Body of pancreas (tissue), 4 donors: ENCODE measurements at regions not wholly inside any gene's neighbourhood (a gene's known extent, or its start where the extent isn't known, plus 50 kb on each side); places are given as distances from the start of the nearest gene placed in this dataset.

Experiments used
- ATAC-seq: fragments of 150-250 bp; one replicate; pipeline ENCODE4 v1.9.1; 2016
- DNase-seq, 4 donors: peaks; one replicate each; pipeline ENCODE4 v3.0.0-alpha.2; 2019
- H3K27ac ChIP-seq, 4 donors: fragments of 200-600 bp; sonication (generic); 1 replicate in 3 of 4; 2 replicates in 1 of 4; pipeline versions ENCODE4 v1.5.1 to v1.6.1; 2016 to 2019; ENCODE audit warnings: mild to moderate bottlenecking in 1 of 4, mixed read lengths in 1 of 4, moderate library complexity in 1 of 4
- H3K27me3 ChIP-seq, 2 donors: fragments of 200-600 bp; sonication (generic); one replicate each; pipeline ENCODE4 v1.6.0; 2016; ENCODE audit warnings: mild to moderate bottlenecking in 1 of 2
- H3K36me3 ChIP-seq, 2 donors: fragments of 200-600 bp; sonication (generic); replicated peaks in 1 of 2; 2 replicates each; pipeline ENCODE4 v1.5.1; 2016; ENCODE audit warnings: low read depth in 2 of 2; ENCODE audit not compliant: insufficient read depth in 1 of 2
- H3K4me1 ChIP-seq: fragments of 200-600 bp; sonication (generic); one replicate; pipeline ENCODE4 v1.6.0; 2016
- H3K4me3 ChIP-seq, 2 donors: fragments of 200-600 bp; sonication (generic); 1 replicate in 1 of 2; 2 replicates in 1 of 2; pipeline ENCODE4 v1.5.1; 2016 to 2019
- H3K9me3 ChIP-seq, 3 donors: fragments of 200-600 bp; sonication (generic); 1 replicate in 2 of 3; 2 replicates in 1 of 3; pipeline ENCODE4 v1.5.1; 2016
- POLR2A ChIP-seq, 3 donors: fragments of 450-650 bp; IDR thresholded peaks; one replicate each; pipeline ENCODE4 v1.6.1; 2016; ENCODE audit warnings: antibody characterized with exemption in 3 of 3, mild to moderate bottlenecking in 2 of 3
- WGBS, 2 donors: methylation state at CpG; one replicate each; pipeline ENCODE4 v1.1.5; 2017; 5-methylcytosine and 5-hydroxymethylcytosine counted together
- intact Hi-C: fragments of 100-400 bp; cut with DNase I; formaldehyde crosslinking; loops from one replicate; pipeline ENCODE4 v1.15.1; 2023
- TF ChIP-seq, protein P1 (sequence below), 7 experiments: fragments of 450-650 bp in 4 of 7; fragments of 200-600 bp in 3 of 7; sonication (generic) in 3 of 7; IDR thresholded peaks; one replicate each; pipeline ENCODE4 v1.5.1; 2016 to 2019; ENCODE audit warnings: antibody characterized with exemption in 7 of 7

DNA sequence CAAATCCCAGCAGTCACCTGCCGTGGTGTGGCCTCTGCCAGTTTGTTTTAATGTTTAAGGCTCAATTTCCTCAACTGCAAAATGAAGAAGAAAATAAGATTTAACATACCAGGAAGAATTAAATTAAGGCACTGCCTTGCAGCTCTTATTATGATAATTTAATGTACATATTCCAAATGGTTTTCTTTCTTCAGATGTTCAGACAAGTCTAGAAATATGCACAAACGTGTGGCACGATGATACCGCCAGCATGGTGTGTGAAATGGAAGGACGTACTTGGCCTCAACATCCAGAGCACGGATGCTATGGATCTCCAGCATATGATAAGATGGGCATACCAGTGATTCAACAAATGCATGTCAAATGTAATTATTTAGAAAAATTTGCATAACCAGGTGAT is 959.4 kb upstream of the TMEM132C start:
- TF ChIP-seq, protein P1, sequence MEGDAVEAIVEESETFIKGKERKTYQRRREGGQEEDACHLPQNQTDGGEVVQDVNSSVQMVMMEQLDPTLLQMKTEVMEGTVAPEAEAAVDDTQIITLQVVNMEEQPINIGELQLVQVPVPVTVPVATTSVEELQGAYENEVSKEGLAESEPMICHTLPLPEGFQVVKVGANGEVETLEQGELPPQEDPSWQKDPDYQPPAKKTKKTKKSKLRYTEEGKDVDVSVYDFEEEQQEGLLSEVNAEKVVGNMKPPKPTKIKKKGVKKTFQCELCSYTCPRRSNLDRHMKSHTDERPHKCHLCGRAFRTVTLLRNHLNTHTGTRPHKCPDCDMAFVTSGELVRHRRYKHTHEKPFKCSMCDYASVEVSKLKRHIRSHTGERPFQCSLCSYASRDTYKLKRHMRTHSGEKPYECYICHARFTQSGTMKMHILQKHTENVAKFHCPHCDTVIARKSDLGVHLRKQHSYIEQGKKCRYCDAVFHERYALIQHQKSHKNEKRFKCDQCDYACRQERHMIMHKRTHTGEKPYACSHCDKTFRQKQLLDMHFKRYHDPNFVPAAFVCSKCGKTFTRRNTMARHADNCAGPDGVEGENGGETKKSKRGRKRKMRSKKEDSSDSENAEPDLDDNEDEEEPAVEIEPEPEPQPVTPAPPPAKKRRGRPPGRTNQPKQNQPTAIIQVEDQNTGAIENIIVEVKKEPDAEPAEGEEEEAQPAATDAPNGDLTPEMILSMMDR (IDR thresholded peaks at IDR 0.05), result no peak
- no peak for TF ChIP-seq POLR2A (IDR thresholded peaks at IDR 0.05)
- Histone ChIP-seq H3K4me1 (no peaks in the 10 kb centered on the region), H3K27me3 (no peaks in the 10 kb centered on the region), H3K27ac (no peak overlapping the region), H3K36me3 (no peaks in the 10 kb centered on the region), H3K4me3 (no peak overlapping the region), H3K9me3 (no peaks in the 10 kb centered on the region)
- intact Hi-C loops, result no loop called here
- WGBS, 2 donors, result 67 to 77% methylated on average over 6 of the region's 6 CpGs
- ATAC-seq (no peak), DNase-seq (no peak)

DNA sequence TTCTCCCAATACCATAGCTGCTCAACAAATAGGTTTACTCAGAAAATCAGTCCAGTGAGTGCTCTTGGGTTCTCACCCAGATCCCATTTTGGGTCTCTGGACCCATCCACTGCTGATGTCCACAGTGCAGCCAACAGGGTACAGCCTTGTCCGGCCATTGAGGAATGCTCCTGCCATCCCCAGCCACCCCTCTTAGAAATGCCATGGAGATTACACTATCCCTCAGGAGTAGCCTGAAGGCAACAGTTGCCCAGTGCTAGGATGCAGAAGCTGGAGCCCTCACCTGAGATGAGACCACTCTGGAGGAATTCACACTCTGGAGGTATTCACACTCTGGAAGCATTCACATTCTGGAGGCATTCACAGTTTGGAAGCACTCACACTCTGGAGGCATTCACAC is 958.8 kb upstream of the TMEM132C start:
- Histone ChIP-seq H3K27me3 (no peaks in the 10 kb centered on the region), H3K27ac (no peak overlapping the region), H3K4me3 (no peak overlapping the region), H3K9me3 (no peaks in the 10 kb centered on the region), H3K4me1 (no peaks in the 10 kb centered on the region), H3K36me3 (no peaks in the 10 kb centered on the region)
- ATAC-seq (no peak), DNase-seq (no peak)
- TF ChIP-seq POLR2A (IDR thresholded peaks at IDR 0.05), result no peak
- TF ChIP-seq, protein P1 (IDR thresholded peaks at IDR 0.05), result no peak
- intact Hi-C loops, result no loop called here
- WGBS, 2 donors, result 75 to 88% methylated on average over 1 of the region's 1 CpG

DNA sequence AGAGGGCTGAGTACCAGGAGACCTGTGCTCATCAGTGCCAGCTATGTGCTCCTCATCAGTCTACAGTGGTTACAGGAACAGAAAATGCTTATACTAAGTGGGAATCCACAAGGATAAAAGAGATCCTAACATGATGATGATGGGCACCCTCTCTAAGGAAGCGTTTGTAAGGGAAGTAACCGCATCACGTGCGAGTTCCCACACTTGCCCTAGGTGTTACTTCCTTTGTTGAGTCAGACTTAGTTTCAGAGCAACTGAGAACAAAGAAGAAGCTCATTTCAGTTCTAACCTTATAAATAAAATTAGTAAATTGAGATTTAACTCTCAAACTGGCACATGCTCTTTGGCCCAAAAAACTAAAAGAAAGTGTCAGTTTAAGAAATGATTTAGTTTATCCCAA is 956.4 kb upstream of the TMEM132C start:
- Histone ChIP-seq H3K27me3 (no peaks in the 10 kb centered on the region), H3K27ac (no peak overlapping the region), H3K4me3 (no peak overlapping the region), H3K9me3 (no peaks in the 10 kb centered on the region), H3K36me3 (no peaks in the 10 kb centered on the region), H3K4me1 (no peaks in the 10 kb centered on the region)
- DNase-seq (no peak), ATAC-seq (no peak)
- 69 to 77% methylated on average over 4 of the region's 4 CpGs for WGBS, 2 donors
- intact Hi-C loops, result no loop called here
- TF ChIP-seq, protein P1 (IDR thresholded peaks at IDR 0.05), result no peak
- no peak for TF ChIP-seq POLR2A (IDR thresholded peaks at IDR 0.05)

DNA sequence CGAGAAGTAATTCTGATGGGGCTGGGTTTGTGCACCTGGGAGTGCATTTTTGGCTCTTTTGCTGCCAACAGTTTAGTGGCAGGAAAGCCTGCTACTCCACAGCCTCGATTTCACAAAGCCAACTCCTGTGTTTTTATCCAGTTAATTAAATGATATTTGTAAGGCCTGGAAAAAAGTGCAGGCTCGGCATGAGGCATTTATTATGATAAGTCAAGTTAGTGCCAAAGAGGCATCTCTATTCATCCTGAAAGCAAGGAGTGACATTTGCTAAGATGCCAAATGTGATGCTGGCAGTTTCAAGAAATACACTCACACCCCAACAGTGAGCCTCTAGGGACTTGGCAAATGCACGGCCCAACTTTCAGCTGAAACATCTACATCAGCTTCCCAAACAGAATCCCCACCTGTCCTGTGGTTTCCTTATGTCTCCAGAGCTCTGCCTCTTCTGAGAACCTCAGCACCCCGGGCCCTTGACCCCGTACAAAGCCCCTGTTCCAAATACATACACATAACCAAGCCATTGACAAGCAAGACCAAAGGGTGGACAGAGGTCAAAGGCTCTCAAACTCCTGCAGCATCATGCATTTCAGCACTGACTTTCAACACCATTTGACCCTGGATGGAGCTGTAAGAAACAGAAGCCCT is 955.1 kb upstream of the TMEM132C start:
- TF ChIP-seq, protein P1 (IDR thresholded peaks at IDR 0.05), result no peak
- no peak for TF ChIP-seq POLR2A (IDR thresholded peaks at IDR 0.05)
- H3K27me3 ChIP-seq, result no peaks in the 10 kb centered on the region
- H3K4me1 ChIP-seq, result no peaks in the 10 kb centered on the region
- intact Hi-C loops, result no loop called here
- WGBS, 2 donors, result 58 to 61% methylated on average over 6 of the region's 6 CpGs
- no peaks in the 10 kb centered on the region for H3K36me3 ChIP-seq
- no peak for DNase-seq
- no peak overlapping the region for H3K27ac ChIP-seq
- H3K4me3 ChIP-seq, result no peak overlapping the region
- H3K9me3 ChIP-seq, result no peaks in the 10 kb centered on the region
- no peak for ATAC-seq

DNA sequence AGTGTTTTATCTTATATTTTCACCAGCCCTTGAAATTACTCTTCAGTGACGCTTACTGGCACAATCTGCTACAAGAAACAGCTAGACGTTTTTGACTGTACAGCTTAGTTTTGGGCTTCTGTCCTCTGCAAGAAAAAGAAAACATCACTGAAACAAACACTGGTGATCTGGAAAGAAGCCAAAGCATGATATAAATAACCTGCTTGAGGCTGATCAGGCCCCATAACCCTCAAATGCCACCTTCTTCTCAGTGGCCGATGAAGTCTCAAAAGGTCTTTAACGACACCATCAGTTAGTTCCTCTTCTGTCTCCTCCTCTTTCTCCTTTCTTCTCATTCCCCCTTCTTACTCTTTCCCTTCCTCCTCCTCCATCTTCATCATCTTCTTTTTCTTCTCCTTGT is 942.3 kb upstream of the TMEM132C start:
- DNase-seq (no peak), ATAC-seq (no peak)
- intact Hi-C loops, result no loop called here
- Histone ChIP-seq H3K27ac (no peak overlapping the region), H3K4me3 (no peak overlapping the region), H3K9me3 (no peaks in the 10 kb centered on the region), H3K27me3 (no peaks in the 10 kb centered on the region), H3K4me1 (no peaks in the 10 kb centered on the region), H3K36me3 (no peaks in the 10 kb centered on the region)
- 54% methylated on average over 4 of the region's 4 CpGs for WGBS, 2 donors
- TF ChIP-seq POLR2A (IDR thresholded peaks at IDR 0.05), result no peak
- TF ChIP-seq, protein P1 (IDR thresholded peaks at IDR 0.05), result no peak
